NCI-H2196 treated with DMSO at 0.1 percent for 48 hours (cell line): ENCODE measurements at regions not wholly inside any gene's neighbourhood (a gene's known extent, or its start where the extent isn't known, plus 50 kb on each side); places are given as distances from the start of the nearest gene placed in this dataset.

Experiments used
- DNase-seq: peaks from one replicate; lab custom pipeline; 2025; ENCODE audit not compliant: unreplicated experiment; lab: John Stamatoyannopoulos, UW

GRCh38 chr3:30945291-30945690 lies 50.8 kb upstream of the GADL1 start:
- DNase-seq = no peak

GRCh38 chr3:30948426-30948825 lies 54.0 kb upstream of the GADL1 start:
- DNase-seq = no peak

- no peak for DNase-seq
Observed at GRCh38 chr3:30951826-30952225, 57.4 kb upstream of the GADL1 start.

- DNase-seq = no peak
Observed at GRCh38 chr3:30952786-30953185, 58.3 kb upstream of the GADL1 start.

GRCh38 chr3:30954426-30954825 lies 60.0 kb upstream of the GADL1 start:
- DNase-seq = no peak

- no peak for DNase-seq
Observed at GRCh38 chr3:30962084-30962483, 67.6 kb upstream of the GADL1 start.

- no peak for DNase-seq
Observed at GRCh38 chr3:30962493-30962892, 68.0 kb upstream of the GADL1 start.

GRCh38 chr3:30963223-30963722 lies 68.8 kb upstream of the GADL1 start:
- no peak for DNase-seq

GRCh38 chr3:30964612-30965011 lies 70.2 kb upstream of the GADL1 start:
- DNase-seq = no peak

- no peak for DNase-seq
Observed at GRCh38 chr3:30966896-30967295, 72.4 kb upstream of the GADL1 start.

- DNase-seq = no peak
Observed at GRCh38 chr3:30970183-30970582, 75.7 kb upstream of the GADL1 start.

- no peak for DNase-seq
Observed at GRCh38 chr3:30972449-30972848, 78.0 kb upstream of the GADL1 start.

- DNase-seq = no peak
Observed at GRCh38 chr3:30974071-30974470, 79.6 kb upstream of the GADL1 start.

GRCh38 chr3:30977592-30977991 lies 83.1 kb upstream of the GADL1 start:
- DNase-seq = no peak

GRCh38 chr3:30980993-30981392 lies 86.5 kb upstream of the GADL1 start:
- no peak for DNase-seq

- no peak for DNase-seq
Observed at GRCh38 chr3:30982416-30983075, 88.1 kb upstream of the GADL1 start.

GRCh38 chr3:30984855-30985749 lies 90.6 kb upstream of the GADL1 start:
- no peak for DNase-seq

GRCh38 chr3:30986551-30986950 lies 92.1 kb upstream of the GADL1 start:
- no peak for DNase-seq

GRCh38 chr3:30988769-30989168 lies 94.3 kb upstream of the GADL1 start:
- DNase-seq = no peak

- no peak for DNase-seq
Observed at GRCh38 chr3:30989276-30990030, 95.0 kb upstream of the GADL1 start.

- no peak for DNase-seq
Observed at GRCh38 chr3:30996467-30996866, 102.0 kb upstream of the GADL1 start.

- no peak for DNase-seq
Observed at GRCh38 chr3:31002730-31003129, 108.3 kb upstream of the GADL1 start.
